ENCODE measurements at regions not wholly inside any gene's neighbourhood (a gene's known extent, or its start where the extent isn't known, plus 50 kb on each side); places are given as distances from the start of the nearest gene placed in this dataset.

- no peak for DNase-seq
Observed at GRCh38 chr5:167771571-167771970, 519.9 kb upstream of the WWC1 start.

- no peak for DNase-seq
Observed at GRCh38 chr5:167773668-167774301, 517.7 kb upstream of the WWC1 start.

GRCh38 chr5:167777746-167778145 lies 513.7 kb upstream of the WWC1 start:
- DNase-seq = no peak

- no peak for DNase-seq
Observed at GRCh38 chr5:167778228-167778627, 513.2 kb upstream of the WWC1 start.

GRCh38 chr5:167779644-167780043 lies 511.8 kb upstream of the WWC1 start:
- no peak for DNase-seq

GRCh38 chr5:167780177-167780576 lies 511.3 kb upstream of the WWC1 start:
- no peak for DNase-seq

GRCh38 chr5:167783145-167783817 lies 508.2 kb upstream of the WWC1 start:
- no peak for DNase-seq

- no peak for DNase-seq
Observed at GRCh38 chr5:167785106-167785505, 506.3 kb upstream of the WWC1 start.

- no peak for DNase-seq
Observed at GRCh38 chr5:167785901-167786300, 505.5 kb upstream of the WWC1 start.

- no peak for DNase-seq
Observed at GRCh38 chr5:167786871-167787578, 504.4 kb upstream of the WWC1 start.

GRCh38 chr5:167790045-167790444 lies 501.4 kb upstream of the WWC1 start:
- DNase-seq = no peak

GRCh38 chr5:167790462-167791260 lies 500.8 kb upstream of the WWC1 start:
- DNase-seq = no peak

GRCh38 chr5:167792514-167792913 lies 498.9 kb upstream of the WWC1 start:
- no peak for DNase-seq

GRCh38 chr5:167793700-167794099 lies 497.7 kb upstream of the WWC1 start:
- DNase-seq = no peak

- no peak for DNase-seq
Observed at GRCh38 chr5:167794121-167794520, 497.3 kb upstream of the WWC1 start.

GRCh38 chr5:167796672-167797071 lies 494.8 kb upstream of the WWC1 start:
- no peak for DNase-seq

GRCh38 chr5:167797933-167798332 lies 493.5 kb upstream of the WWC1 start:
- DNase-seq = no peak

- DNase-seq = no peak
Observed at GRCh38 chr5:167798448-167798847, 493.0 kb upstream of the WWC1 start.

GRCh38 chr5:167800427-167800826 lies 491.0 kb upstream of the WWC1 start:
- DNase-seq = no peak

- no peak for DNase-seq
Observed at GRCh38 chr5:167801999-167802398, 489.4 kb upstream of the WWC1 start.

GRCh38 chr5:167802755-167803431 lies 488.6 kb upstream of the WWC1 start:
- DNase-seq = no peak

GRCh38 chr5:167804512-167805220 lies 486.8 kb upstream of the WWC1 start:
- DNase-seq = no peak
